ENCODE measurements at regions not wholly inside any gene's neighbourhood (a gene's known extent, or its start where the extent isn't known, plus 50 kb on each side); places are given as distances from the start of the nearest gene placed in this dataset.

DNA sequence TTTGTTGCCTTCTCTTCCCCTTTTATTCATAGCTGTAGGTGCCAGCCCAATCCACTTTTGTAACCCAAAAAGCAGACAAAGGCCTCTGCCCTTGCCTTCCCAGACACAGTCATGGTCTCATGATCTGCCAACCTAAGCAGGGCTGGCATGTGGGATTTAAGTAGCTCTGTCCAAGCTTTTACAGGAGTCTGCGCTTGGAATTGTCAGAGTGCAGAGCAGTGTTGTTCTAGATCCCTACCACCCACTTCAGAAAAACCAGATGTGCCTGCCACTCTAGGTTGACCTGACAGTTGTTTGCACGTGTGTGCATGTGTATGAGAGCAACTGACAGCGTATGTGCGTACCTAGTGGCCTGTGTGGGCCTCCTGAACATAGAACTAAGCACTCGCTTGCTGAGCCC is 87.8 kb upstream of the SPRY4 start:
- Histone ChIP-seq H2AFZ (ENCODE audit: low read length) (no peak overlapping the region), H3K27ac (ENCODE audit: extremely low read length, insufficient read depth, low read length) (no peak overlapping the region), H3K9me3 (ENCODE audit: low read length) (no peaks in the 10 kb centered on the region), H3K4me2 (ENCODE audit: low read depth, low read length) (no peak overlapping the region), H3K4me1 (ENCODE audit: insufficient read depth, low read length) (peaks cover 39% of the 10 kb centered on the region), H3K27me3 (ENCODE audit: control insufficient read depth in 1 of 2, insufficient read depth in 2 of 2, low read length in 2 of 2) (no peaks in the 10 kb centered on the region; a peak in 1 of 5 replicates), H3K36me3 (replicated peaks in 1 of 2; ENCODE audit: control insufficient read depth in 1 of 2, insufficient read depth in 2 of 2, low read length in 2 of 2) (no peaks in the 10 kb centered on the region), H3K79me2 (ENCODE audit: insufficient read depth, low read length) (no peaks in the 10 kb centered on the region), H3K9ac (ENCODE audit: insufficient read depth, low read depth, low read length) (no peak overlapping the region), H3K4me3 (replicated peaks in 1 of 3; ENCODE audit: insufficient read depth in 1 of 3, low read depth in 2 of 3, low read length in 3 of 3) (no peak overlapping the region), H4K20me1 (ENCODE audit: insufficient read depth, low read length) (no peaks in the 10 kb centered on the region)
- no peak for DNase-seq (ENCODE audit: low spot score)
- WGBS (ENCODE audit: low lambda C conversion rate): 89% methylated on average over 5 of the region's 5 CpGs
- FAIRE-seq: no peak
- no peak for ATAC-seq
- ChIA-PET CTCF (ENCODE audit: low intra/inter-chr PET ratio, low total read pairs) (no interaction called here), POLR2A (no interaction called here)
- no peak for TF ChIP-seq NR3C1 (CRISPR knock-in tag; IDR thresholded peaks at IDR 0.05)
- TF ChIP-seq, protein P1, sequence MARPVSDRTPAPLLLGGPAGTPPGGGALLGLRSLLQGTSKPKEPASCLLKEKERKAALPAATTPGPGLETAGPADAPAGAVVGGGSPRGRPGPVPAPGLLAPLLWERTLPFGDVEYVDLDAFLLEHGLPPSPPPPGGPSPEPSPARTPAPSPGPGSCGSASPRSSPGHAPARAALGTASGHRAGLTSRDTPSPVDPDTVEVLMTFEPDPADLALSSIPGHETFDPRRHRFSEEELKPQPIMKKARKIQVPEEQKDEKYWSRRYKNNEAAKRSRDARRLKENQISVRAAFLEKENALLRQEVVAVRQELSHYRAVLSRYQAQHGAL (CRISPR knock-in tag; IDR thresholded peaks at IDR 0.05; ENCODE audit: not compliant biosample characterization): no peak
- TF ChIP-seq, protein P2, sequence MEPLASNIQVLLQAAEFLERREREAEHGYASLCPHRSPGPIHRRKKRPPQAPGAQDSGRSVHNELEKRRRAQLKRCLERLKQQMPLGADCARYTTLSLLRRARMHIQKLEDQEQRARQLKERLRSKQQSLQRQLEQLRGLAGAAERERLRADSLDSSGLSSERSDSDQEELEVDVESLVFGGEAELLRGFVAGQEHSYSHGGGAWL (CRISPR knock-in tag; IDR thresholded peaks at IDR 0.05): no peak
- TF ChIP-seq, protein P3, sequence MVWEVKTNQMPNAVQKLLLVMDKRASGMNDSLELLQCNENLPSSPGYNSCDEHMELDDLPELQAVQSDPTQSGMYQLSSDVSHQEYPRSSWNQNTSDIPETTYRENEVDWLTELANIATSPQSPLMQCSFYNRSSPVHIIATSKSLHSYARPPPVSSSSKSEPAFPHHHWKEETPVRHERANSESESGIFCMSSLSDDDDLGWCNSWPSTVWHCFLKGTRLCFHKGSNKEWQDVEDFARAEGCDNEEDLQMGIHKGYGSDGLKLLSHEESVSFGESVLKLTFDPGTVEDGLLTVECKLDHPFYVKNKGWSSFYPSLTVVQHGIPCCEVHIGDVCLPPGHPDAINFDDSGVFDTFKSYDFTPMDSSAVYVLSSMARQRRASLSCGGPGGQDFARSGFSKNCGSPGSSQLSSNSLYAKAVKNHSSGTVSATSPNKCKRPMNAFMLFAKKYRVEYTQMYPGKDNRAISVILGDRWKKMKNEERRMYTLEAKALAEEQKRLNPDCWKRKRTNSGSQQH (CRISPR knock-in tag; IDR thresholded peaks at IDR 0.05; ENCODE audit: low read depth): no peak
- TF ChIP-seq, protein P4, sequence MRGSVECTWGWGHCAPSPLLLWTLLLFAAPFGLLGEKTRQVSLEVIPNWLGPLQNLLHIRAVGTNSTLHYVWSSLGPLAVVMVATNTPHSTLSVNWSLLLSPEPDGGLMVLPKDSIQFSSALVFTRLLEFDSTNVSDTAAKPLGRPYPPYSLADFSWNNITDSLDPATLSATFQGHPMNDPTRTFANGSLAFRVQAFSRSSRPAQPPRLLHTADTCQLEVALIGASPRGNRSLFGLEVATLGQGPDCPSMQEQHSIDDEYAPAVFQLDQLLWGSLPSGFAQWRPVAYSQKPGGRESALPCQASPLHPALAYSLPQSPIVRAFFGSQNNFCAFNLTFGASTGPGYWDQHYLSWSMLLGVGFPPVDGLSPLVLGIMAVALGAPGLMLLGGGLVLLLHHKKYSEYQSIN (CRISPR knock-in tag; IDR thresholded peaks at IDR 0.05; ENCODE audit: borderline replicate concordance): no peak
- TF ChIP-seq SIX4 (CRISPR knock-in tag; IDR thresholded peaks at IDR 0.05): no peak
- no peak for TF ChIP-seq HDAC2 (CRISPR knock-in tag; IDR thresholded peaks at IDR 0.05)
- TF ChIP-seq SRF (IDR thresholded peaks at IDR 0.05; ENCODE audit: low read depth, low read length): no peak
- TF ChIP-seq, protein P5, sequence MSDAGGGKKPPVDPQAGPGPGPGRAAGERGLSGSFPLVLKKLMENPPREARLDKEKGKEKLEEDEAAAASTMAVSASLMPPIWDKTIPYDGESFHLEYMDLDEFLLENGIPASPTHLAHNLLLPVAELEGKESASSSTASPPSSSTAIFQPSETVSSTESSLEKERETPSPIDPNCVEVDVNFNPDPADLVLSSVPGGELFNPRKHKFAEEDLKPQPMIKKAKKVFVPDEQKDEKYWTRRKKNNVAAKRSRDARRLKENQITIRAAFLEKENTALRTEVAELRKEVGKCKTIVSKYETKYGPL (CRISPR knock-in tag; IDR thresholded peaks at IDR 0.05): no peak
- no peak for TF ChIP-seq SAFB2 (CRISPR knock-in tag; IDR thresholded peaks at IDR 0.05; ENCODE audit: borderline replicate concordance, low read depth)
- TF ChIP-seq ZNF598 (CRISPR knock-in tag; IDR thresholded peaks at IDR 0.05; ENCODE audit: borderline replicate concordance): no peak
- TF ChIP-seq, protein P6, sequence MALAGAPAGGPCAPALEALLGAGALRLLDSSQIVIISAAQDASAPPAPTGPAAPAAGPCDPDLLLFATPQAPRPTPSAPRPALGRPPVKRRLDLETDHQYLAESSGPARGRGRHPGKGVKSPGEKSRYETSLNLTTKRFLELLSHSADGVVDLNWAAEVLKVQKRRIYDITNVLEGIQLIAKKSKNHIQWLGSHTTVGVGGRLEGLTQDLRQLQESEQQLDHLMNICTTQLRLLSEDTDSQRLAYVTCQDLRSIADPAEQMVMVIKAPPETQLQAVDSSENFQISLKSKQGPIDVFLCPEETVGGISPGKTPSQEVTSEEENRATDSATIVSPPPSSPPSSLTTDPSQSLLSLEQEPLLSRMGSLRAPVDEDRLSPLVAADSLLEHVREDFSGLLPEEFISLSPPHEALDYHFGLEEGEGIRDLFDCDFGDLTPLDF (CRISPR knock-in tag; IDR thresholded peaks at IDR 0.05): no peak
- TF ChIP-seq NBN (conservative IDR thresholded peaks at IDR 0.05): no peak
- TF ChIP-seq JUND (CRISPR knock-in tag; IDR thresholded peaks at IDR 0.05): no peak
- intact Hi-C loops (cut with micrococcal nuclease; ENCODE audit: unreplicated experiment): no loop called here
- no TSS peak for BruUV-seq (replicated peaks)
- in situ Hi-C loops (cut with HindIII; ENCODE audit: extremely low pct_ligation_motif_present, low pct_unique_long_range_greater_than_20kb): no loop called here
